ENCODE measurements at regions not wholly inside any gene's neighbourhood (a gene's known extent, or its start where the extent isn't known, plus 50 kb on each side); places are given as distances from the start of the nearest gene placed in this dataset.

- Histone ChIP-seq H4K20me1 (ENCODE audit: insufficient read depth) (no peaks in the 10 kb centered on the region), H3K9ac (no peak overlapping the region), H3K9me3 (0 out of 2 replicates have a peak, but pooled peaks cover 6% of the 10 kb centered on the region), H3K9me2 (no peaks in the 10 kb centered on the region), H3K79me2 (ENCODE audit: insufficient read depth) (no peaks in the 10 kb centered on the region), H3K4me3 (ENCODE audit: low read depth in 2 of 2, low read length in 1 of 2) (no peak overlapping the region), H2AFZ (ENCODE audit: low read depth) (no peak overlapping the region), H3K4me1 (ENCODE audit: control insufficient read depth in 1 of 2, insufficient read depth in 2 of 2, low read depth in 1 of 2, low read length in 1 of 2) (no peaks in the 10 kb centered on the region), H3K36me3 (replicated peaks in 1 of 2; ENCODE audit: control insufficient read depth in 1 of 2, insufficient read depth in 2 of 2, low read length in 1 of 2) (no peaks in the 10 kb centered on the region), H3K27me3 (ENCODE audit: insufficient read depth) (no peaks in the 10 kb centered on the region), H3F3A (replicated peaks; ENCODE audit: insufficient read depth) (no peaks in the 10 kb centered on the region), H3K27ac (ENCODE audit: low read depth in 2 of 2, low read length in 1 of 2) (no peak overlapping the region), H3K4me2 (no peak overlapping the region)
- TF ChIP-seq CTCF (IDR thresholded peaks at IDR 0.05) (no peak), CHD2 (IDR thresholded peaks at IDR 0.05; ENCODE audit: low read length, partially characterized antibody) (no peak), JUND (IDR thresholded peaks at IDR 0.05) (no peak)
- POLR2A ChIA-PET: no interaction called here
- CTCF ChIA-PET: no interaction called here
- DNase-seq: no peak
- 49% methylated on average over 4 of the region's 4 CpGs for WGBS (ENCODE audit: low lambda C conversion rate)
Observed at GRCh38 chr1:220382994-220383393, 110.7 kb upstream of the RAB3GAP2 start.

GRCh38 chr1:220380885-220381284 lies 108.6 kb upstream of the RAB3GAP2 start:
- no peak overlapping the region for H2AFZ ChIP-seq (ENCODE audit: low read depth)
- no peaks in the 10 kb centered on the region for H3K79me2 ChIP-seq (ENCODE audit: insufficient read depth)
- 36% methylated on average over 3 of the region's 3 CpGs for WGBS (ENCODE audit: low lambda C conversion rate)
- no peaks in the 10 kb centered on the region for H3K9me2 ChIP-seq
- H3K27ac ChIP-seq (ENCODE audit: low read depth in 2 of 2, low read length in 1 of 2): no peak overlapping the region
- no peak overlapping the region for H3K9ac ChIP-seq
- H3K4me1 ChIP-seq (ENCODE audit: control insufficient read depth in 1 of 2, insufficient read depth in 2 of 2, low read depth in 1 of 2, low read length in 1 of 2): no peaks in the 10 kb centered on the region
- no peaks in the 10 kb centered on the region for H4K20me1 ChIP-seq (ENCODE audit: insufficient read depth)
- no peaks in the 10 kb centered on the region for H3K36me3 ChIP-seq (replicated peaks in 1 of 2; ENCODE audit: control insufficient read depth in 1 of 2, insufficient read depth in 2 of 2, low read length in 1 of 2)
- TF ChIP-seq JUND (IDR thresholded peaks at IDR 0.05) (no peak), USF1 (IDR thresholded peaks at IDR 0.05; ENCODE audit: borderline replicate concordance, low read depth) (no peak), TCF12 (IDR thresholded peaks at IDR 0.05) (no peak)
- 0 out of 2 replicates have a peak, but pooled peaks cover 6% of the 10 kb centered on the region for H3K9me3 ChIP-seq
- DNase-seq: no peak
- ChIA-PET POLR2A (no interaction called here), CTCF (interaction anchor here (1.3 to 1.4 kb wide), 2 partner anchors 9 to 85 kb away, joined by 3 to 4 read pairs; no protein-coding TSS in a partner anchor)
- no peaks in the 10 kb centered on the region for H3F3A ChIP-seq (replicated peaks; ENCODE audit: insufficient read depth)
- no peaks in the 10 kb centered on the region for H3K27me3 ChIP-seq (ENCODE audit: insufficient read depth)
- H3K4me2 ChIP-seq: no peak overlapping the region
- no peak overlapping the region for H3K4me3 ChIP-seq (ENCODE audit: low read depth in 2 of 2, low read length in 1 of 2)

- ChIA-PET POLR2A (no interaction called here), CTCF (interaction anchor here (1.5 kb wide), 1 partner anchor 10 kb away, joined by 4 read pairs; no protein-coding TSS in a partner anchor)
- no peak for TF ChIP-seq CHD2 (IDR thresholded peaks at IDR 0.05; ENCODE audit: low read length, partially characterized antibody)
- TF ChIP-seq, protein P1, sequence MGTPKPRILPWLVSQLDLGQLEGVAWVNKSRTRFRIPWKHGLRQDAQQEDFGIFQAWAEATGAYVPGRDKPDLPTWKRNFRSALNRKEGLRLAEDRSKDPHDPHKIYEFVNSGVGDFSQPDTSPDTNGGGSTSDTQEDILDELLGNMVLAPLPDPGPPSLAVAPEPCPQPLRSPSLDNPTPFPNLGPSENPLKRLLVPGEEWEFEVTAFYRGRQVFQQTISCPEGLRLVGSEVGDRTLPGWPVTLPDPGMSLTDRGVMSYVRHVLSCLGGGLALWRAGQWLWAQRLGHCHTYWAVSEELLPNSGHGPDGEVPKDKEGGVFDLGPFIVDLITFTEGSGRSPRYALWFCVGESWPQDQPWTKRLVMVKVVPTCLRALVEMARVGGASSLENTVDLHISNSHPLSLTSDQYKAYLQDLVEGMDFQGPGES (IDR thresholded peaks at IDR 0.05; ENCODE audit: low read depth, low read length): no peak
- no peak for TF ChIP-seq RAD21 (IDR thresholded peaks at IDR 0.05; ENCODE audit: low read length)
- no peak for TF ChIP-seq TAF1 (IDR thresholded peaks at IDR 0.05; ENCODE audit: borderline replicate concordance, low read depth, low read length)
- no peak for TF ChIP-seq FOSL2 (IDR thresholded peaks at IDR 0.05; ENCODE audit: borderline replicate concordance, low read depth)
- no peak for TF ChIP-seq NFIC (IDR thresholded peaks at IDR 0.05; ENCODE audit: borderline replicate concordance)
- no peak for TF ChIP-seq MXI1 (IDR thresholded peaks at IDR 0.05; ENCODE audit: low read depth, low read length)
- no peak for TF ChIP-seq SMC3 (IDR thresholded peaks at IDR 0.05; ENCODE audit: low read depth, low read length)
- TF ChIP-seq GABPA (IDR thresholded peaks at IDR 0.05; ENCODE audit: low read depth): no peak
- no peak for TF ChIP-seq NRF1 (IDR thresholded peaks at IDR 0.05; ENCODE audit: low read depth, low read length)
- TF ChIP-seq RXRA (IDR thresholded peaks at IDR 0.05; ENCODE audit: borderline replicate concordance, low read depth): no peak
- TF ChIP-seq ELF1 (IDR thresholded peaks at IDR 0.05): no peak
- no peak for TF ChIP-seq MAX (IDR thresholded peaks at IDR 0.05; ENCODE audit: low read depth)
- TF ChIP-seq RFX5 (IDR thresholded peaks at IDR 0.05; ENCODE audit: low read length): no peak
- no peak for TF ChIP-seq YY1 (IDR thresholded peaks at IDR 0.05; ENCODE audit: low read depth)
- no peak for TF ChIP-seq EZH2phosphoT487 (IDR thresholded peaks at IDR 0.05; ENCODE audit: borderline replicate concordance, low read depth)
Observed at GRCh38 chr1:220378571-220379302, 106.5 kb upstream of the RAB3GAP2 start.

More at GRCh38 chr1:220378571-220379302, 106.5 kb upstream of the RAB3GAP2 start:
- DNase-seq: no peak
- Histone ChIP-seq H3K4me2 (no peak overlapping the region), H3K9ac (no peak overlapping the region), H3K4me1 (ENCODE audit: control insufficient read depth in 1 of 2, insufficient read depth in 2 of 2, low read depth in 1 of 2, low read length in 1 of 2) (no peaks in the 10 kb centered on the region), H3K4me3 (ENCODE audit: low read depth in 2 of 2, low read length in 1 of 2) (no peak overlapping the region), H3K9me3 (no peaks in the 10 kb centered on the region), H3K79me2 (ENCODE audit: insufficient read depth) (no peaks in the 10 kb centered on the region), H3F3A (replicated peaks; ENCODE audit: insufficient read depth) (no peaks in the 10 kb centered on the region), H3K36me3 (replicated peaks in 1 of 2; ENCODE audit: control insufficient read depth in 1 of 2, insufficient read depth in 2 of 2, low read length in 1 of 2) (no peaks in the 10 kb centered on the region), H2AFZ (ENCODE audit: low read depth) (no peak overlapping the region), H4K20me1 (ENCODE audit: insufficient read depth) (no peaks in the 10 kb centered on the region), H3K9me2 (no peaks in the 10 kb centered on the region), H3K27ac (ENCODE audit: low read depth in 2 of 2, low read length in 1 of 2) (no peak overlapping the region), H3K27me3 (ENCODE audit: insufficient read depth) (no peaks in the 10 kb centered on the region)
- 79% methylated on average over 11 of the region's 11 CpGs for WGBS (ENCODE audit: low lambda C conversion rate)
